HL-60 (cell line): ENCODE measurements at regions not wholly inside any gene's neighbourhood (a gene's known extent, or its start where the extent isn't known, plus 50 kb on each side); places are given as distances from the start of the nearest gene placed in this dataset.

Experiments used
- DNase-seq, 2 experiments: peaks; one replicate each; pipeline ENCODE4 v3.0.0-alpha.2; 2010 to 2020; ENCODE audit warnings: low read depth in 1 of 2, low spot score in 1 of 2
- H3K27ac ChIP-seq: fragments of 250-450 bp; sonication (Bioruptor Pico); replicated peaks from 2 replicates; pipeline ENCODE4 v1.5.1; 2020; ENCODE audit warnings: mild to moderate bottlenecking, moderate library complexity
- H3K27me3 ChIP-seq: fragments of 250-450 bp; sonication (Bioruptor Pico); 2 replicates; pipeline ENCODE4 v1.5.1; 2021; ENCODE audit warnings: mild to moderate bottlenecking, moderate library complexity; ENCODE audit not compliant: insufficient read depth, poor library complexity, severe bottlenecking
- H3K4me3 ChIP-seq: replicated peaks from 2 replicates; pipeline ENCODE4 v1.5.1; 2011; ENCODE audit warnings: mild to moderate bottlenecking, control low read depth, low read length; ENCODE audit not compliant: insufficient read depth
- CTCF ChIP-seq: IDR thresholded peaks from one replicate; pipeline ENCODE4 v1.5.1; 2011; ENCODE audit warnings: low read length, control low read depth, inconsistent platforms; ENCODE audit not compliant: insufficient read depth
- GABPA ChIP-seq: IDR thresholded peaks from 2 replicates; pipeline ENCODE4 v1.6.1; 2012; ENCODE audit warnings: low read depth
- POLR2AphosphoS5 ChIP-seq: IDR thresholded peaks from 2 replicates; pipeline ENCODE4 v1.6.1; 2012; ENCODE audit warnings: low read depth
- REST ChIP-seq: IDR thresholded peaks from 2 replicates; pipeline ENCODE4 v1.6.1; 2012; ENCODE audit warnings: low read depth; ENCODE audit not compliant: insufficient replicate concordance
- SPI1 ChIP-seq: IDR thresholded peaks from 2 replicates; pipeline ENCODE4 v1.6.1; 2012; ENCODE audit warnings: low read depth, mild to moderate bottlenecking, borderline replicate concordance

- DNase-seq: no peak
- Histone ChIP-seq H3K27me3 (no peaks in the 10 kb centered on the region), H3K4me3 (no peak overlapping the region), H3K27ac (no peak overlapping the region)
- TF ChIP-seq SPI1: no peak
Observed at GRCh38 chr3:141669434-141669833, 68.7 kb upstream of the RNF7 start.

- TF ChIP-seq POLR2AphosphoS5 (no peak), CTCF (no peak), REST (no peak), SPI1 (no peak; the same call in 1 of the 2 replicates)
- H3K4me3 ChIP-seq: no peak overlapping the region
- no peaks in the 10 kb centered on the region for H3K27me3 ChIP-seq
- H3K27ac ChIP-seq: 0 out of 2 replicates have a peak overlapping the region, but pooled peaks have one; percentile 6
- DNase-seq: peak in 1 of 2 experiments; percentile 45
Observed at GRCh38 chr3:141677701-141678100, 60.4 kb upstream of the RNF7 start.

- no peak for DNase-seq
- H3K27me3 ChIP-seq: no peaks in the 10 kb centered on the region
- no peak overlapping the region for H3K4me3 ChIP-seq
- H3K27ac ChIP-seq: no peak overlapping the region
- TF ChIP-seq GABPA (no peak), POLR2AphosphoS5 (no peak), SPI1 (no peak), CTCF (no peak), REST (no peak)
Observed at GRCh38 chr3:141680620-141681389, 57.3 kb upstream of the RNF7 start.

GRCh38 chr3:141681390-141681780 lies 56.7 kb upstream of the RNF7 start:
- H3K27me3 ChIP-seq: no peaks in the 10 kb centered on the region

More at GRCh38 chr3:141681390-141681780, 56.7 kb upstream of the RNF7 start:
- DNase-seq: no peak
- Histone ChIP-seq H3K4me3 (no peak overlapping the region), H3K27ac (no peak overlapping the region)
- TF ChIP-seq SPI1 (no peak), POLR2AphosphoS5 (no peak), REST (no peak), CTCF (no peak), GABPA (no peak)
